Stimulated activated CD8-positive, alpha-beta memory T cell treated with anti-CD3 and anti-CD28 coated beads, Interleukin-4, amount 100 ng/mL, for 48 hours (primary cell): ENCODE measurements at regions not wholly inside any gene's neighbourhood (a gene's known extent, or its start where the extent isn't known, plus 50 kb on each side); places are given as distances from the start of the nearest gene placed in this dataset.

Experiments
- DNase-seq: peaks from one replicate; pipeline ENCODE4 v3.0.0-alpha.2; 2020

- no peak for DNase-seq
Measured at GRCh38 chr6:147722158-147722557, 213.7 kb downstream of the SAMD5 start.

- DNase-seq = no peak
Measured at GRCh38 chr6:147724454-147724853, 216.0 kb downstream of the SAMD5 start.

GRCh38 chr6:147726342-147726741, 217.9 kb downstream of the SAMD5 start:
- DNase-seq = no peak

GRCh38 chr6:147728903-147729302, 220.4 kb downstream of the SAMD5 start:
- no peak for DNase-seq

- no peak for DNase-seq
Measured at GRCh38 chr6:147733686-147734085, 225.2 kb downstream of the SAMD5 start.

- no peak for DNase-seq
Measured at GRCh38 chr6:147734151-147734550, 225.7 kb downstream of the SAMD5 start.

GRCh38 chr6:147735924-147736323, 227.4 kb downstream of the SAMD5 start:
- DNase-seq = no peak

- DNase-seq = no peak
Measured at GRCh38 chr6:147737115-147737514, 228.6 kb downstream of the SAMD5 start.

GRCh38 chr6:147738099-147738498, 229.6 kb downstream of the SAMD5 start:
- no peak for DNase-seq

GRCh38 chr6:147738516-147739162, 230.1 kb downstream of the SAMD5 start:
- DNase-seq = no peak

- DNase-seq = no peak
Measured at GRCh38 chr6:147740326-147740725, 231.8 kb downstream of the SAMD5 start.

GRCh38 chr6:147740916-147741315, 232.4 kb downstream of the SAMD5 start:
- no peak for DNase-seq

- DNase-seq = no peak
Measured at GRCh38 chr6:147741389-147741788, 232.9 kb downstream of the SAMD5 start.

GRCh38 chr6:147742440-147742839, 233.9 kb downstream of the SAMD5 start:
- DNase-seq = no peak

- no peak for DNase-seq
Measured at GRCh38 chr6:147744012-147744411, 235.5 kb downstream of the SAMD5 start.

- DNase-seq = no peak
Measured at GRCh38 chr6:147749331-147749730, 240.8 kb downstream of the SAMD5 start.

GRCh38 chr6:147750413-147750812, 241.9 kb downstream of the SAMD5 start:
- DNase-seq = no peak

GRCh38 chr6:147751232-147751631, 242.7 kb downstream of the SAMD5 start:
- DNase-seq = no peak

GRCh38 chr6:147752689-147753403, 244.4 kb downstream of the SAMD5 start:
- DNase-seq = no peak

GRCh38 chr6:147755999-147756398, 247.5 kb downstream of the SAMD5 start:
- DNase-seq = no peak

GRCh38 chr6:147756891-147757290, 248.4 kb downstream of the SAMD5 start:
- DNase-seq = no peak

GRCh38 chr6:147757291-147757690, 248.8 kb downstream of the SAMD5 start:
- DNase-seq = no peak

GRCh38 chr6:147758303-147758702, 249.8 kb downstream of the SAMD5 start:
- no peak for DNase-seq

- DNase-seq = no peak
Measured at GRCh38 chr6:147759093-147759492, 250.6 kb downstream of the SAMD5 start.

GRCh38 chr6:147759536-147759935, 251.0 kb downstream of the SAMD5 start:
- no peak for DNase-seq
